K562 (cell line): ENCODE measurements at regions not wholly inside any gene's neighbourhood (a gene's known extent, or its start where the extent isn't known, plus 50 kb on each side); places are given as distances from the start of the nearest gene placed in this dataset.

Source experiments
- ATAC-seq: fragments of 200-7000 bp; cut with Tn5 transposase; 3 replicates; pipeline ENCODE4 v1.9.1; 2020; ENCODE audit warnings: moderate library complexity
- BruUV-seq: library from RNA; stranded (reverse); fragments of 400-500 nt; replicated peaks from 2 replicates; lab custom pipeline; 2021; lab: Mats Ljungman, UMichigan
- CTCF ChIA-PET: fragments of 300-600 bp; formaldehyde crosslinking; extraction: SDS; loops from one replicate; lab custom pipeline; 2021; ENCODE audit warnings: low intra/inter-chr PET ratio; lab: Yijun Ruan, JAX
- POLR2A ChIA-PET: fragments of 300-600, 350-650 bp; sonication (Branson Sonifier 250); formaldehyde crosslinking; extraction: SDS; loops from one replicate; lab custom pipeline; 2021; ENCODE audit warnings: antibody characterized with exemption, inconsistent platforms; lab: Yijun Ruan, JAX
- DNase-seq, 4 experiments: peaks; one replicate each; pipeline versions ENCODE4 v3.0.0 to v3.0.0-alpha.2; 2011 to 2018; ENCODE audit warnings: low spot score in 3 of 4, mixed read lengths in 3 of 4; ENCODE audit errors: extremely low read depth in 1 of 4
- FAIRE-seq: peaks from 2 replicates; lab custom pipeline; 2011; peaks lifted over from hg19 to GRCh38; lab: Jason Lieb, UNC
- H2AFZ ChIP-seq: 2 replicates; pipeline ENCODE4 v1.6.0; 2011; ENCODE audit warnings: low read depth, low read length, control low read depth, inconsistent platforms
- H3K27ac ChIP-seq: fragments of 200-600 bp; 3 replicates; pipeline ENCODE4 v1.8.0; 2011; ENCODE audit warnings: low read depth, mild to moderate bottlenecking, control low read depth, inconsistent platforms, low read length, moderate library complexity, mixed read lengths; ENCODE audit errors: extremely low read depth
- H3K27me3 ChIP-seq, 2 experiments: fragments of 300-600 bp in 1 of 2; 2 replicates in 1 of 2; 3 replicates in 1 of 2; pipeline versions ENCODE4 v1.6.0 to v1.8.0; 2011; ENCODE audit warnings: inconsistent platforms in 2 of 2, low read length in 2 of 2, mild to moderate bottlenecking in 1 of 2, mixed read lengths in 1 of 2, moderate library complexity in 1 of 2; ENCODE audit not compliant: control insufficient read depth in 2 of 2, insufficient read depth in 2 of 2
- H3K36me3 ChIP-seq: fragments of 300-600 bp; 3 replicates; pipeline ENCODE4 v1.8.0; 2011; ENCODE audit warnings: mild to moderate bottlenecking, low read length, inconsistent platforms; ENCODE audit not compliant: control insufficient read depth, insufficient read depth
- H3K4me1 ChIP-seq, 2 experiments: fragments of 200-600 bp in 1 of 2; replicated peaks in 1 of 2; 2 replicates in 1 of 2; 3 replicates in 1 of 2; pipeline versions ENCODE4 v1.5.1 to v1.8.0; 2011; ENCODE audit warnings: inconsistent platforms in 2 of 2, low read length in 2 of 2, mild to moderate bottlenecking in 1 of 2, mixed read lengths in 1 of 2, moderate library complexity in 1 of 2; ENCODE audit not compliant: control insufficient read depth in 2 of 2, insufficient read depth in 2 of 2
- H3K4me2 ChIP-seq: 2 replicates; pipeline ENCODE4 v1.6.1; 2011; ENCODE audit warnings: low read length, control low read depth, inconsistent platforms, mixed read lengths; ENCODE audit not compliant: insufficient read depth
- H3K4me3 ChIP-seq: fragments of 200-600 bp; sonication (generic), shearing (Covaris generic); 2 replicates; pipeline ENCODE4 v1.5.1; 2016; ENCODE audit warnings: control low read depth, inconsistent platforms
- H3K79me2 ChIP-seq: fragments of 200-600 bp; 3 replicates; pipeline ENCODE4 v1.8.0; 2011; ENCODE audit warnings: low read length, inconsistent platforms; ENCODE audit not compliant: control insufficient read depth, insufficient read depth
- H3K9ac ChIP-seq, 2 experiments: 2 replicates each; pipeline versions ENCODE4 v1.6.0 to v1.6.1; 2011; ENCODE audit warnings: low read depth in 2 of 2, low read length in 2 of 2, control low read depth in 1 of 2, inconsistent platforms in 1 of 2, mild to moderate bottlenecking in 1 of 2, mixed read lengths in 1 of 2; ENCODE audit not compliant: insufficient read depth in 1 of 2
- H3K9me1 ChIP-seq: one replicate; pipeline ENCODE4 v1.6.0; 2011; ENCODE audit warnings: inconsistent platforms, mild to moderate bottlenecking, low read length, moderate library complexity; ENCODE audit not compliant: control insufficient read depth, insufficient read depth
- H3K9me3 ChIP-seq: replicated peaks from 2 replicates; pipeline ENCODE4 v1.5.1; 2011; ENCODE audit warnings: low read depth, low read length, inconsistent platforms; ENCODE audit not compliant: control insufficient read depth, insufficient read depth
- H4K20me1 ChIP-seq: replicated peaks from 2 replicates; pipeline ENCODE4 v1.6.1; 2011; ENCODE audit warnings: low read length, inconsistent platforms, mixed read lengths; ENCODE audit not compliant: control insufficient read depth, insufficient read depth
- ADNP ChIP-seq: fragments of 200-800 bp; sonication (Bioruptor generic); IDR thresholded peaks from 2 replicates; pipeline ENCODE4 v1.6.1; 2016; ENCODE audit warnings: missing genetic modification characterization, missing compliant biosample characterization
- CBX1 ChIP-seq: sonication (generic); IDR thresholded peaks from 2 replicates; pipeline ENCODE4 v1.6.1; 2016; ENCODE audit warnings: antibody characterized with exemption, low read depth, mild to moderate bottlenecking
- FOXA3 ChIP-seq, 2 experiments: fragments of 450-650 bp in 1 of 2; sonication (generic) in 1 of 2; formaldehyde crosslinking; IDR thresholded peaks in 1 of 2; conservative IDR thresholded peaks in 1 of 2; 2 replicates each; pipeline versions ENCODE4 v1.4.0 to v1.8.0; 2020 to 2022; ENCODE audit warnings: mild to moderate bottlenecking in 2 of 2, missing genetic modification reagents in 1 of 2
- FOXP4 ChIP-seq: sonication (generic); formaldehyde crosslinking; IDR thresholded peaks from 2 replicates; pipeline ENCODE4 v1.8.0; 2022; ENCODE audit warnings: mild to moderate bottlenecking, missing genetic modification reagents, borderline replicate concordance
- HDAC6 ChIP-seq: IDR thresholded peaks from 2 replicates; pipeline ENCODE4 v1.6.1; 2012; ENCODE audit warnings: low read depth, mild to moderate bottlenecking, control low read depth, inconsistent platforms, low read length, moderate library complexity
- HMGXB4 ChIP-seq: sonication (generic); formaldehyde crosslinking; IDR thresholded peaks from 2 replicates; pipeline ENCODE4 v1.8.1; 2023; ENCODE audit warnings: mild to moderate bottlenecking, missing genetic modification reagents
- NRF1 ChIP-seq, 2 experiments: fragments of 450-650 bp; IDR thresholded peaks in 1 of 2; conservative IDR thresholded peaks in 1 of 2; 2 replicates each; pipeline ENCODE4 v1.6.1; 2014; ENCODE audit warnings: mild to moderate bottlenecking in 2 of 2
- TCF7 ChIP-seq: sonication (generic); IDR thresholded peaks from 2 replicates; pipeline ENCODE4 v1.6.1; 2016; ENCODE audit warnings: antibody characterized with exemption, borderline replicate concordance
- VEZF1 ChIP-seq: fragments of 200-800 bp; sonication (Bioruptor generic); IDR thresholded peaks from 2 replicates; pipeline ENCODE4 v1.6.1; 2017; ENCODE audit warnings: missing genetic modification characterization, missing compliant biosample characterization
- ZBTB1 ChIP-seq: sonication (generic); formaldehyde crosslinking; IDR thresholded peaks from 2 replicates; pipeline ENCODE4 v1.8.1; 2023; ENCODE audit warnings: missing genetic modification reagents, low read depth, mild to moderate bottlenecking, borderline replicate concordance
- ZNF518B ChIP-seq: fragments of 250-450 bp; sonication (Bioruptor Pico); IDR thresholded peaks from 2 replicates; pipeline ENCODE4 v1.5.0; 2021; ENCODE audit warnings: mild to moderate bottlenecking, moderate library complexity
- ZNF766 ChIP-seq: fragments of 200-800 bp; sonication (Bioruptor generic); conservative IDR thresholded peaks from 2 replicates; pipeline ENCODE4 v1.6.1; 2016; ENCODE audit warnings: missing genetic modification characterization, missing compliant biosample characterization
- in situ Hi-C: fragments of 300-500 bp; cut with MboI; formaldehyde crosslinking; loops from 4 replicates; pipeline ENCODE4 v1.15.0; 2018; ENCODE audit warnings: inconsistent platforms, mixed read lengths
- intact Hi-C: fragments of 100-400 bp; cut with micrococcal nuclease; formaldehyde crosslinking; loops from 2 replicates; pipeline ENCODE4 v1.14.2; 2022

GRCh38 chr5:53359916-53360517 is 120.4 kb upstream of the FST start (continued):
- TF ChIP-seq HMGXB4 (CRISPR knock-in tag): no peak
- TF ChIP-seq CBX1: no peak
- no peak for TF ChIP-seq TCF7
- TF ChIP-seq ADNP (tag): no peak

- intact Hi-C loops: no loop called here
- ATAC-seq: no peak
- Histone ChIP-seq H3K27me3 (no peaks in the 10 kb centered on the region), H3K9me1 (no peaks in the 10 kb centered on the region), H3K4me1 (no peaks in the 10 kb centered on the region), H2AFZ (no peak overlapping the region), H3K36me3 (no peaks in the 10 kb centered on the region), H3K27ac (no peak overlapping the region), H4K20me1 (no peaks in the 10 kb centered on the region), H3K4me3 (no peak overlapping the region), H3K4me2 (no peak overlapping the region), H3K9me3 (no peaks in the 10 kb centered on the region), H3K9ac (no peak overlapping the region), H3K79me2 (no peaks in the 10 kb centered on the region)
- no TSS peak for BruUV-seq
- in situ Hi-C loops: no loop called here
- CTCF ChIA-PET: no interaction called here
- POLR2A ChIA-PET: no interaction called here
- FAIRE-seq: no peak
- no peak for DNase-seq
- no peak for TF ChIP-seq NRF1 (conservative IDR thresholded peaks at IDR 0.05 in 1 of 2, IDR thresholded peaks at IDR 0.05 in 1 of 2)
- TF ChIP-seq ZNF518B (CRISPR knock-in tag): no peak
- TF ChIP-seq HDAC6: no peak
- no peak for TF ChIP-seq FOXA3 (CRISPR knock-in tag; conservative IDR thresholded peaks at IDR 0.05 in 1 of 2, IDR thresholded peaks at IDR 0.05 in 1 of 2)
- no peak for TF ChIP-seq VEZF1 (CRISPR knock-in tag)
- TF ChIP-seq FOXP4: no peak
- TF ChIP-seq ZNF766 (CRISPR knock-in tag): no peak
- no peak for TF ChIP-seq ZBTB1 (CRISPR knock-in tag)
These were observed 119.6 kb upstream of the FST start for GRCh38 chr5:53360811-53361210.
